ENCODE measurements at regions not wholly inside any gene's neighbourhood (a gene's known extent, or its start where the extent isn't known, plus 50 kb on each side); places are given as distances from the start of the nearest gene placed in this dataset.

- no peak for TF ChIP-seq ZNF703 (CRISPR knock-in tag; IDR thresholded peaks at IDR 0.05; ENCODE audit: borderline replicate concordance)
- TF ChIP-seq MXD3 (CRISPR knock-in tag; IDR thresholded peaks at IDR 0.05), result no peak
- TF ChIP-seq SOX13 (IDR thresholded peaks at IDR 0.05), result no peak
- peak in 1 of 2 experiments; percentile 38; a peak in 1 of 4 replicates for TF ChIP-seq SOX13 (CRISPR knock-in tag; conservative IDR thresholded peaks at IDR 0.05 in 1 of 2, IDR thresholded peaks at IDR 0.05 in 1 of 2)
- TF ChIP-seq ZNF674 (CRISPR knock-in tag; IDR thresholded peaks at IDR 0.05; ENCODE audit: low read depth), result no peak
- TF ChIP-seq, protein P1, sequence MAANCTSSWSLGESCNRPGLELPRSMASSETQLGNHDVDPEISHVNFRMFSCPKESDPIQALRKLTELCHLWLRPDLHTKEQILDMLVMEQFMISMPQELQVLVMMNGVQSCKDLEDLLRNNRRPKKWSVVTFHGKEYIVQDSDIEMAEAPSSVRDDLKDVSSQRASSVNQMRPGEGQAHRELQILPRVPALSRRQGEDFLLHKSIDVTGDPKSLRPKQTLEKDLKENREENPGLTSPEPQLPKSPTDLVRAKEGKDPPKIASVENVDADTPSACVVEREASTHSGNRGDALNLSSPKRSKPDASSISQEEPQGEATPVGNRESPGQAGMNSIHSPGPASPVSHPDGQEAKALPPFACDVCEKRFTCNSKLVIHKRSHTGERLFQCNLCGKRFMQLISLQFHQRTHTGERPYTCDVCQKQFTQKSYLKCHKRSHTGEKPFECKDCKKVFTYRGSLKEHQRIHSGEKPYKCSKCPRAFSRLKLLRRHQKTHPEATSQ (CRISPR knock-in tag; IDR thresholded peaks at IDR 0.05; ENCODE audit: borderline replicate concordance), result no peak
- 0 out of 2 replicates have a peak, but pooled peaks have one; percentile 39 for TF ChIP-seq CREM (IDR thresholded peaks at IDR 0.05)
- no peak for TF ChIP-seq CREM (CRISPR knock-in tag; IDR thresholded peaks at IDR 0.05)
- no peak for TF ChIP-seq ZSCAN30 (CRISPR knock-in tag; IDR thresholded peaks at IDR 0.05)
- no peak for TF ChIP-seq SKI (IDR thresholded peaks at IDR 0.05; ENCODE audit: partially characterized antibody)
- TF ChIP-seq DRAP1 (CRISPR knock-in tag; IDR thresholded peaks at IDR 0.05), result peak; percentile 27; the same call in 1 of the 2 replicates
- no peak for TF ChIP-seq SNAPC2 (CRISPR knock-in tag; IDR thresholded peaks at IDR 0.05)
- no peak for TF ChIP-seq FLYWCH1 (CRISPR knock-in tag; IDR thresholded peaks at IDR 0.05)
- TF ChIP-seq HDAC1 (CRISPR knock-in tag; IDR thresholded peaks at IDR 0.05), result no peak; the same call in 1 of the 2 replicates
- TF ChIP-seq SOX5 (CRISPR knock-in tag; IDR thresholded peaks at IDR 0.05; ENCODE audit: borderline replicate concordance), result 0 out of 2 replicates have a peak, but pooled peaks have one; percentile 29
- peak; percentile 73 for TF ChIP-seq FOXA3 (CRISPR knock-in tag; IDR thresholded peaks at IDR 0.05)
- no peak; the same call in 1 of the 2 replicates for TF ChIP-seq FOXO1 (CRISPR knock-in tag; IDR thresholded peaks at IDR 0.05)
Measured at GRCh38 chr20:19880256-19881079, 122.4 kb downstream of the RIN2 start (continued).

Data from HepG2 (cell line).